Fibroblast of villous mesenchyme (primary cell): ENCODE measurements at regions not wholly inside any gene's neighbourhood (a gene's known extent, or its start where the extent isn't known, plus 50 kb on each side); places are given as distances from the start of the nearest gene placed in this dataset.

ENCODE experiments used
- DNase-seq: peaks from one replicate; pipeline ENCODE4 v3.0.0-alpha.2; 2010; ENCODE audit warnings: low read depth
- H3K4me3 ChIP-seq: 2 replicates; pipeline ENCODE4 v1.5.1; 2011; ENCODE audit warnings: low read depth, mild to moderate bottlenecking, low read length
- TF ChIP-seq, protein P1 (sequence below): IDR thresholded peaks from 2 replicates; pipeline ENCODE4 v1.5.1; 2012; ENCODE audit warnings: low read depth, mild to moderate bottlenecking, low read length; ENCODE audit not compliant: insufficient read depth

DNA sequence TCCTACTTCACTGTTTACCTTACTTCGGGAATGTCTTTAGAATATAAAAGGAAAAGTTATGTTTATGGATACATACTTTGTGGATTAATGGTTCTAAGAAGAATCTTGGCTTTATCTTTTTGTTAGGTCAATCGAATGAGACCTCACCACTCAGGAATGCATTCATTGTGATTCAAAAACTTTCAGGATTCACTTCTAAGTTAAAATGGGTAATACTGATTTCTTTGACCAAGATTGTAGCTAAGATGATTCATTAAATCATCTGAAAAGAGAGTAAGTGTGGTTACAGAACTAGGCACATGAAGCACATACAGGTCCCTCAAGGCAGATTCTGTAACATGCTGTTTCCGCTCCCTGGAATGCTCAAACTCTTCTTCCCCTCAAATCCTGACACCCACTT is 716.4 kb downstream of the KCNA4 start:
- TF ChIP-seq, protein P1, sequence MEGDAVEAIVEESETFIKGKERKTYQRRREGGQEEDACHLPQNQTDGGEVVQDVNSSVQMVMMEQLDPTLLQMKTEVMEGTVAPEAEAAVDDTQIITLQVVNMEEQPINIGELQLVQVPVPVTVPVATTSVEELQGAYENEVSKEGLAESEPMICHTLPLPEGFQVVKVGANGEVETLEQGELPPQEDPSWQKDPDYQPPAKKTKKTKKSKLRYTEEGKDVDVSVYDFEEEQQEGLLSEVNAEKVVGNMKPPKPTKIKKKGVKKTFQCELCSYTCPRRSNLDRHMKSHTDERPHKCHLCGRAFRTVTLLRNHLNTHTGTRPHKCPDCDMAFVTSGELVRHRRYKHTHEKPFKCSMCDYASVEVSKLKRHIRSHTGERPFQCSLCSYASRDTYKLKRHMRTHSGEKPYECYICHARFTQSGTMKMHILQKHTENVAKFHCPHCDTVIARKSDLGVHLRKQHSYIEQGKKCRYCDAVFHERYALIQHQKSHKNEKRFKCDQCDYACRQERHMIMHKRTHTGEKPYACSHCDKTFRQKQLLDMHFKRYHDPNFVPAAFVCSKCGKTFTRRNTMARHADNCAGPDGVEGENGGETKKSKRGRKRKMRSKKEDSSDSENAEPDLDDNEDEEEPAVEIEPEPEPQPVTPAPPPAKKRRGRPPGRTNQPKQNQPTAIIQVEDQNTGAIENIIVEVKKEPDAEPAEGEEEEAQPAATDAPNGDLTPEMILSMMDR: no peak
- peak; percentile 59 for DNase-seq
- H3K4me3 ChIP-seq: no peak overlapping the region

DNA sequence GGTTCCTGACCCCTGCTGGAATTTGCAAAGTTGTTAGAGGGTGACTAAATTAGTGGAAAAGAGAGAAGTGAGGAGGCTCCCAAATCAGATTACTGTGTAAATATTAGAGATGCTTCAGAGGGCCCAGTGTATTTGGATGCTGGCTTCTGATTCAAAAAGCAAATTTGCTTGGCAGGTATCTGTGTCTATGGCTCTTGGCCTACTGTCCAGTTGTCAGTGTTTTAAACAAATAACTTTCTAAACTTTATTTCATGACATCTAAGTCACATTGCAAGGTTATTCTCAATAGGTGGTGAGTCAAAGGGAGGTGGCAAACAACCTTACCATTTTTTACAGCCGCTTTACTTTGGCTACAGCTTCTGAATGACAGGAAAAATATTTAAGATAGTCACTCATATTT is 720.1 kb downstream of the KCNA4 start:
- TF ChIP-seq, protein P1: no peak
- DNase-seq: no peak
- no peak overlapping the region for H3K4me3 ChIP-seq

DNA sequence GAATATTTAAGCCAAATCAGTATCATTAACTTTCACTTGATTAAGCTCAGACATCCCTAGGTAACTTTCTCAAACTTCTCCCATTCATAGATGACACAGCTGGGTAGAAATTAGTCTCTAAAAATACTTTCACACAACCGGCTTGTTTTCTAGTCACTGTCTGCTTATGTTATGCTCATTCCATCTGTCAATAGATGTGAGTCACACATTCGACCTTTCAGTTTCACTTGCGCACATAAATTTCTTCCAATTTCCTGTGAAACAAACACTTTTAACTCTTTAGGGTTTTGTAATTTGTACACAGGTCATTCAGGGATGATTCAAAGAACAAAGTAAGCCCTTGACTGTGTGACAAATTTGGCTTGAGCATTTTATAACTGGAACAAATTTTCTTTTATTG is 723.0 kb downstream of the KCNA4 start:
- peak; percentile 74 for DNase-seq
- TF ChIP-seq, protein P1: no peak
- no peak overlapping the region for H3K4me3 ChIP-seq

DNA sequence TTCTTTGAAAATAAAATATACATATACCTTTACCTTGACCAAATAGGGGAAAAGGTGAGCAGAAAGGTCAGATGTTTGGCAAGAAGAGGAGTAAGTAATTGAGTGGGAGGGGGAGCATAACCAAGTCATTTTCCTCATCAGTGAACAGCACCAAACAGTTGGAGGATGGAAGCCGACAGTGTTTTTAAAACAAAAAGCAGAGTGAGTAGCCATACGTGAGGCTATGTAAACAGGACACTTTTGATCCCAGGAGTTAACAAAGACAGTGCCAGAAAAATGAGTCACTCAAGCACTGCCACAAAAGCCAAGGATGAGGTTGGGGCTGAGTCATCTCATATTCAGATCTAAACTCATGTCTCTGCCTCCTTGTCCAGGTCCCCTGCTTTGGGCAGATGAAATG is 734.7 kb downstream of the KCNA4 start:
- no peak overlapping the region for H3K4me3 ChIP-seq
- TF ChIP-seq, protein P1: no peak

DNA sequence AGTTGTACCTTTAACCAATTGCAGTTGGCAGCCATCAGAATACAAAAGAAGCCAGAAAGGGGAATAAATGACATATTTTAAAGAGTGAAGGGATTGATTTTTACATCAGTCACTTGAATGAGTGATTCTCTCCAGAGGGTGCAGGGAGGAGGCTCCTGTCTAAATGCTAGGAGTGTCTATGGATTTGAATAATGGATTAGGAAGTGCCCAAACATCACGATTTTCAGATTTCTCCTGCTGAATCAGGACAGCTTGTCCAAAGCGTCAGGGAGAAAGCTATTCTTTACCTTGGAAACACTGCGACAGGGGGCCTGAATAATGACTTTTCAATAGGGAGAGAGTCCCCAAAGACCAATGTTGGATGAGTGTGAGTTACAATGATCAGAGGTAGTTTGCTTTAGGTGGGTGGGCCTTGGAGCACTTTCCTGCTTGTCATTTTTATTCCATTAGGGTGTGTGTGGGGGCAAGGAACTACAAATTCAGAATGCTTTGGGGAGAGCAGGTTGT is 735.5 kb downstream of the KCNA4 start:
- DNase-seq: no peak
- no peak overlapping the region for H3K4me3 ChIP-seq
- TF ChIP-seq, protein P1: no peak

More for the DNA sequence above, 734.7 kb downstream of the KCNA4 start:
- DNase-seq: peak; percentile 81

DNA sequence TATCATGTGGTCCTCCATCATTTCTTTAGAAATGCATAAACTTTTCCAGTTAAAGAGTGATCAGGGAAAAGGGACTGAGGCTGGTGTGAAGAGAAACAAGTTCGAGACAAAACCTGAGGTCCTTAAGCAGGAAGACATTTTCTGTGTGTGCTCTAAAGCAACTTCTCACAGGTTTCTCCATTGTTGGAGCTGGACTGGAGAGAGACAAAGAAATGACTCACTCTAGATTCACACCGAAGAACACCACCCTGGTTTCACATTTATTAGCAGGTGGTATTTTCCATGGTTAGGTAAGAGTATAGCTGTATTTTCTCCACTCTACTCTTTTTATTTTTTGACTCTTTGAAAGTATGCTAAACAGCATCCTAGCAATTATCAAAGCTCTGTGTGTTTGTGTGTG is 736.4 kb downstream of the KCNA4 start:
- DNase-seq: no peak
- TF ChIP-seq, protein P1: no peak
- H3K4me3 ChIP-seq: no peak overlapping the region

DNA sequence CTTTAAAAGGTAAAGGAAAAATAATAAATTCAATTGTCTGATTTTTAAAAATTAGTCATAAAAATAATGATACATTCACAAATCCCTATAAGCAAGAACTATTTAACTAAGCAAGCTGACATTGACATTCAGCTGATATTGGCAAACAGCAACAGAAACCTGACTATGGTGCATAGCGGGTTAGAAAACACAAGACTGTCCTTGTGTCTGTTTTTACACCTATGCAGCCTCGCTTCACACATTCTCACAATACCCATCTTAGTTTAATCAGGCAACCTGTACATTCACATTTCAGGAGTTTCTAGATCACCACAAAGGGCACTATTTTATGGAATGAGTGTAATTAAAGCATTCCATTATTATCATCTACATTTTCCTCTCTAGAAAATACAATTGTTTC is 737.1 kb downstream of the KCNA4 start:
- no peak for DNase-seq
- TF ChIP-seq, protein P1: no peak
- H3K4me3 ChIP-seq: no peak overlapping the region
